ENCODE measurements at regions not wholly inside any gene's neighbourhood (a gene's known extent, or its start where the extent isn't known, plus 50 kb on each side); places are given as distances from the start of the nearest gene placed in this dataset.

GRCh38 chr3:72338082-72338941 lies 509.9 kb downstream of the SHQ1 start:
- H3K9me3 Mint-ChIP-seq (ENCODE audit: unreplicated experiment) = no peaks in the 10 kb centered on the region
- no peak overlapping the region for H3K27ac Mint-ChIP-seq (ENCODE audit: unreplicated experiment)
- no peaks in the 10 kb centered on the region for H3K36me3 Mint-ChIP-seq (ENCODE audit: unreplicated experiment)
- TF ChIP-seq, protein P1, sequence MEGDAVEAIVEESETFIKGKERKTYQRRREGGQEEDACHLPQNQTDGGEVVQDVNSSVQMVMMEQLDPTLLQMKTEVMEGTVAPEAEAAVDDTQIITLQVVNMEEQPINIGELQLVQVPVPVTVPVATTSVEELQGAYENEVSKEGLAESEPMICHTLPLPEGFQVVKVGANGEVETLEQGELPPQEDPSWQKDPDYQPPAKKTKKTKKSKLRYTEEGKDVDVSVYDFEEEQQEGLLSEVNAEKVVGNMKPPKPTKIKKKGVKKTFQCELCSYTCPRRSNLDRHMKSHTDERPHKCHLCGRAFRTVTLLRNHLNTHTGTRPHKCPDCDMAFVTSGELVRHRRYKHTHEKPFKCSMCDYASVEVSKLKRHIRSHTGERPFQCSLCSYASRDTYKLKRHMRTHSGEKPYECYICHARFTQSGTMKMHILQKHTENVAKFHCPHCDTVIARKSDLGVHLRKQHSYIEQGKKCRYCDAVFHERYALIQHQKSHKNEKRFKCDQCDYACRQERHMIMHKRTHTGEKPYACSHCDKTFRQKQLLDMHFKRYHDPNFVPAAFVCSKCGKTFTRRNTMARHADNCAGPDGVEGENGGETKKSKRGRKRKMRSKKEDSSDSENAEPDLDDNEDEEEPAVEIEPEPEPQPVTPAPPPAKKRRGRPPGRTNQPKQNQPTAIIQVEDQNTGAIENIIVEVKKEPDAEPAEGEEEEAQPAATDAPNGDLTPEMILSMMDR (IDR thresholded peaks at IDR 0.05; ENCODE audit: partially characterized antibody, unreplicated experiment) = no peak
- peaks cover 10% of the 10 kb centered on the region for H3K27me3 Mint-ChIP-seq (ENCODE audit: unreplicated experiment)
- no peak overlapping the region for H3K4me3 Mint-ChIP-seq (ENCODE audit: unreplicated experiment)
- peaks cover 8% of the 10 kb centered on the region for H3K4me1 Mint-ChIP-seq (ENCODE audit: low read depth, unreplicated experiment)
- no peak for DNase-seq

DNA sequence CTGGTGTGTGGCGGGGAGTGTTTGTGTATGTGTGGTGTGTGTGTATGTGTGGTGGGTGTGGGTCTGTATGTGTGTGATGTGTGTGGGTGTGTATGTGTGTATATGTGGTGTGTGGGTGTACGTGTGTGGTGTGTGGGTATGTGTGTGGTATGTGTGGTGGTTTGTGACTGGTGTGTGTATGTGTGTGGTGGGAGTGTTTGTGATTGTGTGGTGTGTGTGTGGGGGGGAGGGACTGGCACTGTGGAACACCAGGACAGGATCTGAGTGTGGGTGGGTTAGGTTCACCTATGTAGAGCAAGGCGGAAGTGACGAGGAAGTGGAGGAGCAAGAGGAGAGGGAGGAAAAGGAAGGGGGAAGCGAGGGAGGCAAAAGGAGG lies 510.8 kb downstream of the SHQ1 start:
- no peak for DNase-seq
- Mint-ChIP-seq H3K27me3 (ENCODE audit: unreplicated experiment) (peaks cover 6% of the 10 kb centered on the region), H3K4me3 (ENCODE audit: unreplicated experiment) (no peak overlapping the region), H3K36me3 (ENCODE audit: unreplicated experiment) (no peaks in the 10 kb centered on the region), H3K4me1 (ENCODE audit: low read depth, unreplicated experiment) (peaks cover 8% of the 10 kb centered on the region), H3K27ac (ENCODE audit: unreplicated experiment) (no peak overlapping the region), H3K9me3 (ENCODE audit: unreplicated experiment) (no peaks in the 10 kb centered on the region)
- TF ChIP-seq, protein P1 (IDR thresholded peaks at IDR 0.05; ENCODE audit: partially characterized antibody, unreplicated experiment) = no peak

DNA sequence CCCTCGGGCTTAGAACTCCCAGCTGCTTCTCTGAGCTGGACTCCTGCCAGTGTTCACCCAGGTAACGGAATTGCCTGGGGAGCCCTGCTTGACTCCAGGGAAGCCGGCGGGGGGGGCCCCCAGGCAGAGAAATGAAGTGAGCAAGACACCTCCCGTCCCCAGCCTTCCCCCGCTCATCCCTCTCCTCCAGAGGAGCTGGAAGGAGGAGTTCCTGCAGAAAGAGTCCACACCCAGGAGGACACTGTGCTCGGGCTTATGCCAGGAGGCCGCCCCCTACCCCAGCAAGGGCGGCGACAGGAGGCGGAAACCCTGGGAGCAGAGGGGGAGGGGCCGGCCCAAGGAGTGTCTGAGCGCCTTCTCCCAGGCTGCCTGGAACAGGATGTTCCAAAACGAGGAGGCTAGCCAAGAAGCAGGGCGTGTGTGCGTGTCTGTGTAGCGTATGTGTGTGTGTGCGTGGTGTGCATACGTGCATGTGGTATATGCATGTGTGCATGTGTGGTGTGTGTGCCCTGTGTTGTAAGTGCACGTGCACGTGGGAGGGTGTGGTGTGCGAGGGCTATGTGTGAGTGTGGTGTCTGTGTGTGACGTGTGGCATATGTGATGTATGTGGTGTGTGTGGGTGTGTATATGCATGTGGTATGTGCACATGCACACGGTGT lies 511.3 kb downstream of the SHQ1 start:
- peak; percentile 71 for DNase-seq
- no peaks in the 10 kb centered on the region for H3K9me3 Mint-ChIP-seq (ENCODE audit: unreplicated experiment)
- TF ChIP-seq, protein P1 (IDR thresholded peaks at IDR 0.05; ENCODE audit: partially characterized antibody, unreplicated experiment) = no peak
- no peaks in the 10 kb centered on the region for H3K36me3 Mint-ChIP-seq (ENCODE audit: unreplicated experiment)
- H3K27ac Mint-ChIP-seq (ENCODE audit: unreplicated experiment) = no peak overlapping the region
- H3K4me3 Mint-ChIP-seq (ENCODE audit: unreplicated experiment) = no peak overlapping the region
- H3K4me1 Mint-ChIP-seq (ENCODE audit: low read depth, unreplicated experiment) = peaks cover 8% of the 10 kb centered on the region
- H3K27me3 Mint-ChIP-seq (ENCODE audit: unreplicated experiment) = peaks cover 5% of the 10 kb centered on the region

DNA sequence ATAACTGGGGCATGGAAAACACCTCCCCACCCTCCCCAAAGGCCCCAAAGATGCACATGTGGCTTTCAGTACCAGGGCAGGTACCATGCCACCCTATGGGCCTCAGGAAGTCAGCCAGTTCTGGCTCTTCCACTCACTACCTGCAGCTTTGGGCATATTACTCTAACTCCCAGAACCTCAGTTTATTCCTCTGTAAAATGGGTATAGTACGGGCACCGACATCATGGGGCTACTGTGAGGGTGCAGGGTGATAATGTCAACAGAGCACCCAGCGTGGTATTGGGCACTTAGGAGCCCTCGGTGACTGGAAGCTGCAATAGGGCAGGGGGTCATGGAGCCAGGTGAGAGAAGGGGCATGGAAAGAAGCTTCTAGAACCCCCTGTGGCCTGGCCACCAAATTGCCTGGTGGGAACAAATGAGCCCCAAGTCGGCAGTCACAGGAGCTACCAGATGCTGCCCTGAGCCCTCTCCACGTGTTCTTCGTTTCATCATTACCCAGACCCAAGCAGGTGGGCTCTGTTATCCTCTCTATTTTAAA lies 512.1 kb downstream of the SHQ1 start:
- TF ChIP-seq, protein P1 (IDR thresholded peaks at IDR 0.05; ENCODE audit: partially characterized antibody, unreplicated experiment) = no peak
- H3K9me3 Mint-ChIP-seq (ENCODE audit: unreplicated experiment) = no peaks in the 10 kb centered on the region
- H3K4me1 Mint-ChIP-seq (ENCODE audit: low read depth, unreplicated experiment) = peaks cover 3% of the 10 kb centered on the region
- H3K27ac Mint-ChIP-seq (ENCODE audit: unreplicated experiment) = no peak overlapping the region
- DNase-seq = no peak
- no peaks in the 10 kb centered on the region for H3K36me3 Mint-ChIP-seq (ENCODE audit: unreplicated experiment)
- peaks cover 4% of the 10 kb centered on the region for H3K27me3 Mint-ChIP-seq (ENCODE audit: unreplicated experiment)
- no peak overlapping the region for H3K4me3 Mint-ChIP-seq (ENCODE audit: unreplicated experiment)

Data from glutamatergic neuron (in vitro differentiated cells).